NOMO-1 treated with DMSO at 0.1 percent for 48 hours (cell line): ENCODE measurements at regions not wholly inside any gene's neighbourhood (a gene's known extent, or its start where the extent isn't known, plus 50 kb on each side); places are given as distances from the start of the nearest gene placed in this dataset.

Source experiments
- DNase-seq: peaks from one replicate; lab custom pipeline; 2025; ENCODE audit not compliant: unreplicated experiment; lab: John Stamatoyannopoulos, UW

DNA sequence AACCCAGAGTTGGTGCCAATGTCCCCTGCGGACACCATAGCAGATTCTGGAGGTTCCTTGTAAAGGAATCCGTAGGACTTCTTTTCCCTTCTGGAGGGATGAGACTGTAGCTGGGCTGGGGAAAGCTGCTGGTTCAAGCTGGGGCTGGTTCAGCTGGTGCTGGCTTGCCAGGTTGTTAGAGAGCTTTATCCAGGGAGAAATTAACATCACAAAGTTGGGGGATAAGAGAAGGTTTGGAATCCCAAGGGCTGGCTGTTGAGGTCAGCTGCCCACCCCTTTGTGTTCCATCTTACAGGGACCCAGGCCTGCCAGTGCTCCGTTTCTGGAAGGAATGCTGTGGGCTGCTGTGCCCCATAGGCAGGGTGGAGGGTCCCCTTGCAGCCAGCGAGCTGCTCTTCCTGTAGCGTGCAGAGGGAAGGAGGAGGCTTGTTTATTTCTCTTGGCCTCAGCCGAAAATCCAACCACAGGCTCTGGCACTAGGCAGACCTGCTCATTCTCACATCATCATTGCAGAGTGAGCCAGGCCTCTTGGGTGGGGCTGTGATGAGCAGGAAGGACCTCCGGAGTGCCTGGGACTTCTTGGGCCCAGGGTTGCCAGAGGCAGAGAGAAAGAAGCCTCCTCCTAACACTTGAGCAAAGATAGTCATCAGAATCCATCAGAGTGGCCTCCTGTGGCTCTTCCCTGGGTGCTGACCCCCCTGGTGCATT lies 251.1 kb downstream of the SEC14L1 start:
- no peak for DNase-seq

DNA sequence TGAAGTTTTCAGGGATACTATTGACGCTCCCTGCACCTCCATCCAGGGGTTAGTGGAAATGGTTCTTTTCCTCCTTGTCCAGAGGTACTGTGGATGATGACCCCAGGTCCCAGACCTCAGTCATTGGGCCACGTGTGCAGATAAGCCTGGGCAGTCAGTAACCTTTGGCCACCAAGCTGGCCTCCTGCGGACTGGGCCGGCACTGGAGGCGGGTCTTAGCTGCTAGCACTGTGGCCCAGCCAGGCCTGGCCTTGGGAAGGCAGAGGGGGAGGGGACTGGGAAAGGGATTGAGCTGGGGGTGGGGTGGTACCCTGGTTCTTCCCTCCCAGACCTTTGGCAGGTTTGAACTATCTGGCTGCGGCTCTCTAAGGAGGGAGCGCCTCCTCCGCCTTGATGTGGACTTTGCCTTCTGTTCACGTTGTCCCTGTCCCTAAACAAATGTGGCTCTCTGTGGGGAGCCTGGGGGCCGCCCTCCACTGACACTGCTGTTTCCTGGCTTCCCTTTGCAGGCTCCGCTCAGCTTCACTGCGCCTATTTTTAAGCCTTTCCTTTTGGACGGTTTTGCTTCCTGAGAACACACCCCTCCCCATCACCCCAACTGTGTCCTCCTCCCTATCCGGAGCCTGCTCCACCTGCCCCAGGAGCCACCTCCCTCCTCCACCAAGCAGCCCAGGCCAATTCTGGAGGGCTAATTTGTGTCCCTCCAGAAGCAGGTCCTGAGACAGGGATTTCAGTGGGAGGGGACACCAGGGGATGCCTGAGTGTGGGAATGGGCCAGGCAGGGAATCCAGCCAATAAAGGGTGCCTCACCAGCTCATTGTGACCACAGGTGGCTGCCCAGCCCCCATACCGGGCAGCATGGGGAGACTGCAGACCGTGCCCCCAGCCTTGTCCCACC lies 251.9 kb downstream of the SEC14L1 start:
- no peak for DNase-seq

DNA sequence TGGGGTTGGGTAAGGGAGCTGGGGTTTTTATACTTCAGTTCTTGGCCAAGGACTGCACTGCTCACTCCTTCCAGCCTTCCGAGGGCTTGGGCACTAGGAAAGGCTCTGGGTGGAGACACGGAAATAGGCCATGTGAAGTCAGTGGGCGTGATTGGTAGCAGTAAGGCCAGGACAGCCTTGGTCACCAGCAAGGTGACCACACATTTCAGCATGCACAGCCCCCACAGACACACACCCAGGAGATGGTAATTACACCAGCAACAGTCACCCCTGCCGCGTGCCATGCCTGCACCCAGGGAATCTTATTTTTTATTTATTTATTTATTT lies 252.5 kb downstream of the SEC14L1 start:
- DNase-seq: no peak

GRCh38 chr17:77393867-77394539 lies 253.2 kb downstream of the SEC14L1 start:
- DNase-seq: no peak

- no peak for DNase-seq
These were observed 253.9 kb downstream of the SEC14L1 start for GRCh38 chr17:77394540-77395295.

GRCh38 chr17:77395501-77396048 lies 254.8 kb downstream of the SEC14L1 start:
- DNase-seq: no peak

DNA sequence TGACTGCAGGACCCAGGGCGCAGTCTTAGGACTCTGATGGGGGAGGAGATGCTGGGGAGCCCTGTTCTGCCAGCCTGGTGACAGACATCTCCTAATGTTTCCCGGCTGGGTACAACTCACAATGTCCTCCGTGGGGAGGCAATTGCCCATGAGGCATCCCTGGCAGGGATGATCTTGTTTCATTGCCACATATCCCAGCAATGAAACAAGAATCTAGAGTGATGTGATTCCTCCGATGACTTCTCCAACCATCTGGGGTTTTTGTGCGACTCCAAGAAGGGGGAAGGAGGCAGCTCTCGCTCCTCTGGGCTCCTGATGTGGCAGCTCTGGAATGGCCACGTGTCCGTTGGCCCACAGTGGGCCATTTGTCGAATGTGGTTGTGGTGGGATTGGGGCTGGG lies 255.8 kb downstream of the SEC14L1 start:
- DNase-seq: no peak

DNA sequence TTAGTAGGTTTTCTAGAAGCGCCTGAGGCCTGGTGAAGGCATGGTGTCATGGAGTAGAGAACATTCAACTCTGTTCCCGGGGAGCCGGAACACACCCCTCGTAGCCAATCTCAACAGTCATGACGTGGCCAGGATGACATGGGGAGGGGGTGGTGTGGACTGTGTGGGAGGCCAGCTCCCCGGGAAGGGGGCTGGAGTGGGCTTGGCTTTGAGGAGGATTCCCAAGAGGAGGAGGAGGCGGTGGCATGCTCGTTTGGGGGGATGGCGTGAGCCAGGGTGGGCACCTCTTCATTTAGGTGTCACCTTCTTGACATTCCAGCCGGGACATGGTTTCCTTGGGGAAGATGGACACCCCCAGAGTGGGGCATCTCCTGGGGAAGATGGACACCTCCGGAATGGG lies 257.5 kb downstream of the SEC14L1 start:
- no peak for DNase-seq

DNA sequence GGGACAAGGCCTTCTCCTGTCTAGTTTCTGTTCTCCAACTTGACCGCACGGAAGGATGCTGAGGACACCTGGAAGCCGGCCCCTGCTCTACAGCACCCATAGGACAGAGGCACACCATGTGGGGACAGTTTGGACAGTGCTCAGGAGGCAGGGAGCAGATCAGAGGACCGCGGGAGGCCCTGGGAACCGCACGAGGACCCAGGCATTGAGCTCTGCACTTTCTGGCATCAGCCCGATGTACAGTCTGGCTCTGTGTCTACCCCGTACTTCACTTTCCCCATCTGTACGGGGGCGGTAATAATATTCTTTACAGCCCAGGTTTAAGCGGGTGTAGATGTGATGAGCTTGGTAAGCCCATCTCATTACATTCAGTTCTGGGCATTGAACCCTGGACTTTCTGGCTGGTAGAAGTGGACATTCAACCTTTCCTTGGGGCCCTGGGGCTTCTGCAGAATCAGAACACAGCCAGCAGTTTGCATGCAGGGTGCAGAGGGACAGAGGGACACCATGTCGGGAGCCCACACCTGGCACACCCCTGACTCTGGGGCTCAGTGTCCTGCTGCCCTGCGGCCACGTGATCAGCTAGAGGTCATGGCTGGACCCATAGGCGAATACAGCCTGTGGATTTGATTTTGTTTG lies 258.7 kb downstream of the SEC14L1 start:
- DNase-seq: no peak

DNA sequence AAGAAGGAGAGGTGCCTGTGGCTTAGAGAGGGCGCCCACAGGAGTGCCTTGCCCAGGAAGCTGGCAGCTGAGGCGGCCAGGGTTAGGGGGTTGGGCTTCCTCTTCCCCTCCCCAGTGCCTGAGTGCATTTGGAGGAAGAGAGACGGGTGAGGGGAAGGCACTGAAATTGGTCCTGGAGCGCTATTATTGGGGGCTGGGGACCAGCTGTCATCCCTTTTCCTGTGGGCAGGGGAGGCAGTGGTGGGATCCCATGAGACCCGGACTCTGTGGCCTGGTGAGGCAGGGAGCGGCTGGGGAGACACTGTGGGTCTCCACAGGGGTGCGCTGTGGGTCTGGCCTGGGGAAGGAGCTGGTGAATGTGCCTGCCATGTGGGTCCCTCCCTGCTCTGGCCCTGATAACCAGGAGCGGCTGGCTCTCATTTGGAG lies 259.7 kb downstream of the SEC14L1 start:
- DNase-seq: peak; percentile 49

DNA sequence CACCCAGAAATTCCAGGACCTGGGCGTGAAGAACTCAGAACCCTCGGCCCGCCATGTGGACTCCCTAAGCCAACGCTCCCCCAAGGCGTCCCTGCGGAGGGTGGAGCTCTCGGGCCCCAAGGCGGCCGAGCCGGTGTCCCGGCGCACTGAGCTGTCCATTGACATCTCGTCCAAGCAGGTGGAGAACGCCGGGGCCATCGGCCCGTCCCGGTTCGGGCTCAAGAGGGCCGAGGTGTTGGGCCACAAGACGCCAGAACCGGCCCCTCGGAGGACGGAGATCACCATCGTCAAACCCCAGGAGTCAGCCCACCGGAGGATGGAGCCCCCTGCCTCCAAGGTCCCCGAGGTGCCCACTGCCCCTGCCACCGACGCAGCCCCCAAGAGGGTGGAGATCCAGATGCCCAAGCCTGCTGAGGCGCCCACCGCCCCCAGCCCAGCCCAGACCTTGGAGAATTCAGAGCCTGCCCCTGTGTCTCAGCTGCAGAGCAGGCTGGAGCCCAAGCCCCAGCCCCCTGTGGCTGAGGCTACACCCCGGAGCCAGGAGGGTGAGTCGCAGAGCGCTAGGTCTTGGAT lies 261.5 kb downstream of the SEC14L1 start:
- no peak for DNase-seq

- DNase-seq: no peak
These were observed 263.1 kb downstream of the SEC14L1 start for GRCh38 chr17:77403854-77404253.

DNA sequence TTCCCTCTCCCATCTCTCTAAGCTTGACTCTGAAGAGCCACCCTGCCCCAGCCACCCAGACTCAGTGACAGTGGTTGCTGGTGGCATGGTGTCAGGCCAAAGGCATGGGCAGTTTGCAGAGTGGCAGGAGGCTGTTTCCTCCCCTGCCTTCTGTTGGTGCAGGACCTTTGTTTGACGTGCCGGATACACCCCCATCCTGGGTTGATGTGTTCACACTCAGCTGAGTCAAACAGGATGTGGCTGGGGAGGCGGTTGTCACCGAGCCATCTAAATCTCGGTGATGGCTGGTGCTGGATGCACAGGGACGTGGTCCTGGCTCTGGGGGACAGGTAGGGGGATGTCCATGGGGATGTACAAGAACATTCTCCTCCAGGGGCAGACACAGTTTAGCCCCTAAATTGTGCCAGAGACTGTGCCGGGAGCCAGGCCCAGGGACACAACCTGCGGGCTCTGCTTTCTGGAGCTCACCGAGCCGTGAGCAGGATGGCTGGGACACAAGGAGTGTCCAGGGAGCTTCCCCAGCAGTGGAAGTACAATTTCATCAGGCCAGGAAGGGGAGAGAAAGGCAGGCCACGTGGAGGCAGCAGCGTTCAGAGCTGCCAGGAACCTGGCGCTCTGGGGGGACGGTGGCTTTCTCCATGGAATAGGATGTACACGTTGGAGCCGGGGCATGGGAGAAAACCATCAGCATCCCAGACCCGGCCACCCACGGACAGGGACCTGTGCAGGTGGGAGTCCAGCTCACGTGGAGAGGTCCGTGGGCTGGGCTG lies 264.2 kb downstream of the SEC14L1 start:
- DNase-seq: peak; percentile 84

DNA sequence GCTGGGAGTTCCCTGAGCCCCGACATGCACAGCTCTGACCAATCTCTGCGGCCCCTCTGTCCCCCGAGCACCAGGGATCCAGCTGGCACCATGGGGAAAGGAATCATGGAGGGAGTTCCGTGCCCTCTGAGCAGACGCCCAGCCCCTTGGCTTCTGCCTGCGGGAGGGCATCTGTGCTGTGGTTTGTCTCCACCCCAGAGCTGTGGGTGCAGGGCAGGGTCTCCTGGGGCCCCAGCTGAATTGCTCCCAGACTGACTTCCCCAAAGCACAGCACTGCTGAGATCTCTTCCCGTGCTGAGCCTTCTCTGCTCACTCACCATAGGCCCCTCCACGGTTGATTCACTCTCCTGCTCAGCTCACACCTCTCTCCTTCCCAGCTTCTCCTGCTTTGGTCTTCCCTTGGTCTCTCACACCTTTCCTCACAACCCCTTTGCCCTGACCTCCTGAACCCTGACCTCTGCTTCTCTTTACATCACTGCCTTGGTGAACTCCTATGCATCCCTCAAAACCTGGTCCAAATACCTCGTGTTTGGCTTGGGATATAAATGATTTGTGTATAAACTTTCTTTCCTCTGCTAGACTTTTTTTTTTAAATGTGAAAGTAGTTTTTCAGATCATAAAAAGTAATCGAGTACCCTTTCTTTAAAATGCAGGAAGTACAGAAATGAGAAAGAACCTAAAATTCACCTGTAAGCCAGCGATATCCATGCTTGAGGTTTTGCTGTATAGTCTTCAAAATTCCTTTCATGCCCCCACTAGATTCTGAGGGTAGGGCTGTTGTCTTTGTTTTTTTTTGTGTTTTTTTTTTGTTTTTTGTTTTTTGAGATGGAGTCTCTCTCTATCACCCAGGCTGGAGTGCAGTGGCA lies 265.3 kb downstream of the SEC14L1 start:
- peak; percentile 45 for DNase-seq

DNA sequence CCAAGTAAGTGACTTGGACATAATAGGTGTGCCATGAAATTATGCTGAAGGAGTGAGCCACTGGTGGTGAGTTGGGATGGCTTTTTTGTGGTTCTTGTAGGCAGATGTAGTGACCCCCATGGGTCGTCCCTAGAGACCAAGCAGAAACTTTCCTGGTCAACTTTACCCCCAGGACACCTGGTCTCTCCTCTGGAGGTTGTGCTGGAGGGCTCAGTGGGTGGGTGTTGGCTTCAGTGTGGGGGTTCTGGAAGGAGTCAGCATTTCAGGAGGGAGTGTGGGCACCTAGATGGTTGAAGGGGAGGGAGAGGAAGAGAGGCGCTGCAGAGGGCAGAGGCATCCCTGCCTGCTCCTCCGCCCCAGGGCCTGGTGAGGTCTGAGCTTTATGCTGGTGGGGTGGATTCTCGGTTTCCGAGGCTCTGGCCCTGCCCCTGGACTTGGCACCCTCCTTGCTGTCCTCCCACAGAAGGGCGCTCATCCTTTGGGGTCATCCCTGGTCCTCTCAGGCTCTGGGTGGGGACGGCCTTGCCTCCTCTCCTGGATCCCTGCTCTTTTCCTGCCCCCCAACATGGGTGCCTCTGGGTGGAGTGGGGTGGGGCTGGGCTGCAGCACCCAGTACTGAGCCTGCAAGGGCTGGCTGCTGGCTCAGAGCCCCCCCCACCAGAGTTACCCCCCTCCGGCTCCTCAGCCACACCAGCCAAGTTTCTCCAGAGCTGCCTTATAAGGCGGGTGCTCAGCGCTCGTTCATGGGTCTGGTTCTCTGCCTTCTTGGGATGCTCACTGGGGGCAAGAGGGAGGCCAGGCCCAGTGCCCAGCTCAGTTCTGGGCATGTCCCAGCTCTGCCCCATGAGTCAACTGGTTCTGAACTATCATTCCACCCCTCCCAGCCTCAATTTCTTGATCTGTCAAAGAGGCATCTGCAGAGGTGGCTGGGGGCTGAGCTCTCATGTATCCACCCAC lies 266.8 kb downstream of the SEC14L1 start:
- DNase-seq: no peak

DNA sequence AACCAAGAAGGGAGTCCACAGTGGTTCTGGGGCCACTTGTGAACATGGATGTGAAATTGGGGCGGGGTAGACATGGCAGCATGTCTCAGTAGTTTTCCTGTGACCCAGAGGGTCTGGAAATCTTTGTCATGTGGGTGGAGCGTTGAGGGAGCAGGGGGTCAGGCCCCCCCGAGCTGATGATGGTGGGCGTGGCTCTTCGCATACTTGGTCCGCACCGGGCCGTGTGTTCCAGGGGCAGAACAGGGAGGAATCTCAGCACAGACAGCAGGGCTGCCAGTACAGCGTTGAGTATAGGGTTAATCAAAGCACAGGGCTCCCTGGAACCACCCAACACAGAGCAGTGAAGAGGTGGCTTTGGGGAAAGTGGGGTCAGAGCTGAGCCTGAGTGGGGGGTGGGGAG lies 267.5 kb downstream of the SEC14L1 start:
- no peak for DNase-seq
